ENCODE measurements at regions not wholly inside any gene's neighbourhood (a gene's known extent, or its start where the extent isn't known, plus 50 kb on each side); places are given as distances from the start of the nearest gene placed in this dataset.

- peak; percentile 53 for DNase-seq
These were observed 260.5 kb downstream of the CBLN1 start for GRCh38 chr16:49021136-49021535.

GRCh38 chr16:49020436-49020835 is 261.2 kb downstream of the CBLN1 start:
- DNase-seq: no peak

DNA sequence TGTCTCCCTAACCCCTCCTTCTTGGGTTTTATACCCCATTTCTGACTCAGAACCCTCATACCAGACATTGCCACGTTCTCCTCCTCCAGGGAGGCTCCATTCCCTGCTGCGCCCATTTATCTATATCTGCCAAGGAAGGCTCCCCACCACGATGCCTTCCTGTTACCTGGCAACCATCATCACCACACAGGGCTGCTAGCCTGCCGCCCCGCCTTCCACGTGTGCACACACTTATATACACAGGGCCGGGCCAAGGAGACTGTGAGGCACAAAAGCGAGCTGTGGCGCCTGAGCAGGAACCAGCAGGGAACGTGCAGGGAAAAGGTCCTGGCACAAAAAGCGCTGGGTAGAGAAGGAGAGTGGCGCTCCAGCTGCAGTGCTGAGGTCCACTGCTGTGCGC is 261.8 kb downstream of the CBLN1 start:
- peak; percentile 65 for DNase-seq

GRCh38 chr16:49019081-49019633 is 262.5 kb downstream of the CBLN1 start:
- DNase-seq: peak; percentile 86

GRCh38 chr16:49018259-49018931 is 263.2 kb downstream of the CBLN1 start:
- DNase-seq: no peak

GRCh38 chr16:49017501-49017900 is 264.1 kb downstream of the CBLN1 start:
- DNase-seq: peak; percentile 10

DNA sequence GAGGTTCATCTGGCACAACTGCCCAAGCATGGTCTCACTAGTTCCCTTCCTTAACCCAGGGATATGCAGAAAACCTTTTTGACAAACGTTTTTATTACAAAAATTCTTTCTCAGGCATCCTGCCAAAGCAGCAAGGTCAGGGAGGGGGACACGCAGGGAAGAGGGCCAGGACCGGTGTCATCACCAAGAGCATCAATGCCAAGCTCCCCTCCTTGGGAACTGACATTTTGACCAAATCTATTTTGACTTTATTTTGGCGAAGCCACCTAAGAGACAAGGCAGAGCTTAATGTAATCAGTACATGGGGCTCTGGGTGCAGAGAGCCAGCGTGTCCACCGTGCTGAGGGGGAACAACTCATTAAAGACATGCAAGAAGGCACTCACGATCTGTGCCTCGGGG is 265.2 kb downstream of the CBLN1 start:
- no peak for DNase-seq

GRCh38 chr16:49015225-49015592 is 266.4 kb downstream of the CBLN1 start:
- DNase-seq: peak; percentile 44

- no peak for DNase-seq
These were observed 267.1 kb downstream of the CBLN1 start for GRCh38 chr16:49014277-49015224.

DNA sequence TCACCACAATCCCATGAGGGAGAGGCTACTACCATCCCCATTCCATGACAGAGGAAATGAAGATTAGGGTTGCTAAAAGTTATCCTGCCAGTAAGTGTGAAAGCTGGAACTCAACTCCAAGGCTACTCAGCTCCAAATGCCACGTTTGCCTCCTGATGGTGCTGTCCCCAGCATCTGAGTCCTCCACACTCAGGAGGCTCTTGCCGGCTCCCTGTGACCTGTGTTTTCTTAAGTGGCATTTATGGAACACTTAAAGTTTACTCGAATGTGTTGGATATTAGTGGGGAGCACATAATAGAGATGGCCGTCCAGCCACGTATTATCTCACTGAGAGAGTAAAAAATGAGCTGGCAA is 267.9 kb downstream of the CBLN1 start:
- DNase-seq: no peak

GRCh38 chr16:49012961-49013726 is 268.5 kb downstream of the CBLN1 start:
- peak; percentile 91 for DNase-seq

DNA sequence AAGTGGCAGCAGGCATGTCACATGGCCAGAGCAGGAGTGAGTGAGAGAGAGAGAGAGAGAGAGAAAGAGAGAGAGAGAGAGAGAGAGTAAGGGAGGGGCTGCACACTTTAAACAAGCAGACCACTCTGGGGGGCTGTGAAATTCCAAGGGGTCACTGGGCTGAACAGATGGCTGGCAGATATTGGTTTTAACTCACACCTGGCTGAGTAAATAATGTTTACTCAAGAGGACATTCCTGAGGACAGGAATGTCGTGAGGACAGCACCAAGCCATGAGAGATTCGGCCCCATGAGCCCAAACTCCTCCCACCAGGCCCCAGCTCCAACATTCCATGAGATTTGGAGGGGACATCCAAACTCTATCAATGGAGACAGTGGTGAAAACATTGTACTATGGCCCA is 269.7 kb downstream of the CBLN1 start:
- DNase-seq: no peak

DNA sequence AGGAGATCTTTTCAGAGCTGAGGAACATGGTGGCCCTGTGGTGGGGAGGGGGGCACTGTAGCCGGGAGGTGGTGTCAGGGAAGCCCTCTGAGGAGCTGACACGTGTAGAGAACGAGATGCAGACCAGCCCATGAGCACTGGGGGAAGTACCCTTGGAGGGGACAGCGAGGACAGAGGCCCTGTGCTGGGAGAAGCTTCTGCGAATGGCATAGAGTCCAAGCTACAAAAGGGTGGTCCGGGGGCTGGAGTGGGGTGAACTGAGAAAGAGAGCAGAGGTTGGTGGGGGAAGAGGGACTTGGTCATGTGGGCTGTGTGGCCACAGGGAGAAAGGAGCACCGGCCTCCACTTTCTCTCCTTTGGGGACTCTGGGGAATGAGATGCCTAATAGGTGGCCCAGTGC is 270.8 kb downstream of the CBLN1 start:
- no peak for DNase-seq

- no peak for DNase-seq
These were observed 271.2 kb downstream of the CBLN1 start for GRCh38 chr16:49010396-49010795.

DNA sequence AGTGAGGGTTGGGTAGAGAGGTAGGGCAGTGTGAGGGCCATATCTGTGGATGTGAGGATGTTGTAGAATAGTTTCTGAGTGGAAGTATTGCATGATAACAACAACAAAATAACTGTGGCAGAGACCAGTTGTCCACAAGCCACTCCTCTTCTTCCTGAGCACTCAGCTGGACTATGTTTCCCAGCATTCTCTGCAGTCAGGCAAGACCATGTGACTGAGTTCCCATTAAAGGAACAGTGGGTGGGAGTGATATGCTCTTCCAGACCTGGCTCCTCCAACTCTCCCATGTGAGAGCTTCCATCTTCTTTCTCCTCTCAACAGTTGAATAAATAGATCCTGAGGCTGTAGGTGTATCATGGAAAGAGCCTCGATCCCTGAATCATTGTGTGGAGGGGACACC is 272.4 kb downstream of the CBLN1 start:
- DNase-seq: no peak

GRCh38 chr16:49003992-49004391 is 277.6 kb downstream of the CBLN1 start:
- DNase-seq: no peak

DNA sequence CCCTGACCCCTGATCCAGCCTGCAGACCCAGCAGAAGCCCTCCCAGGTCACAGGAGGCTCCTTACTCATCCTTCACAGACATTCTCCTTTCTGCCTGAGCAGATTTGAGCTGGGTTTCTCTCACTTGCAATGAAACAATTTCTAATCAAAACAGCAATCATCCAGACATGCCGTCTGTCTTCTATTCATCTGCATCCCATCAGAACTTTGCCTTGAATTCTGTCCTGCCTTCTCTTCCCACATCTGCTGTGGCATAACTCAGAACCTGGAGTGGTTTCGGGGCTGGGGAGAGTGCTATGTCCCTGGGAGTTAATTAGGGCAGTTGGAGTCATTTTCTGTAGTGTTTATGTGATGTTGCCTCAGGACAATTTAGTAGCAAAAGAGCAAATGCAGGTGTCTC is 278.6 kb downstream of the CBLN1 start:
- no peak for DNase-seq

DNA sequence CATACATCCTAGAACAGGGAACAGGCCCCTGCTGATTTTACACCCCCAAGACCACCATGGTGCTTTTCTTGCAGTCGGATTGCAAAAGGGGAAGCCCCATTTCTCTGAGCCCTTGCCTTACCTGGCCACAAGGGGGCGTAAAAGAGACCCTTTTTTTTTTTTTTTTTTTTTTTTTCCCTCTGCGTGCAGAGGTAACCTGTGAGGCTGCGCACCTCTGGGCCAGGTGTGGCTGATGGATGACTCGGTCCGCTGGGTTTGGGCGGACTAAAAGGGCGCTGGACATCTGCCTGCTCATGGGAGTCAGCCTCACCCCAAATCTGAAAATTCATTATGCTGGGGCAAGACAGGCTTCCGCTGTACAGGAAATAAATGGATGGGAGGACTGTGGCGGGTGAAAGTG is 281.0 kb downstream of the CBLN1 start:
- no peak for DNase-seq

- no peak for DNase-seq
These were observed 282.1 kb downstream of the CBLN1 start for GRCh38 chr16:48999508-48999907.

DNA sequence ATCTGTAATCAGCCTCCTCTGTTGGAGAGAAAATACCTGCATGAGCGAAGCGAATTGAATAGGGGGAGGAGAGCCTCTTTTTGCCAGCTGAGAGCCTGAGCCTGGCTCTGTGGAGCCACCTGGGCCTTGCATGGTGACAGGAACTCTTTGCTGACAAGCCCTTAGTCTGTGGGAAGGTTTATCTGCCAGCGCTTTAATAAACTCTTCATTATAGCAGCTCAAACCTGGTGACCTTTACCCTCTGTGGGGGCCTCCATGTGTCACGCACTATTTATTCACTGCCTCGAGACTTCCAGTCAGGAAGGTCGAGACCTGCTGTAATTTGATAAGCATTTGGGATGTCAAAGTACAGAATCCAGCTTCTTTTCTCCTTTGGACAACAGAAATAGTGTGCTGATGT is 282.6 kb downstream of the CBLN1 start:
- DNase-seq: no peak

DNA sequence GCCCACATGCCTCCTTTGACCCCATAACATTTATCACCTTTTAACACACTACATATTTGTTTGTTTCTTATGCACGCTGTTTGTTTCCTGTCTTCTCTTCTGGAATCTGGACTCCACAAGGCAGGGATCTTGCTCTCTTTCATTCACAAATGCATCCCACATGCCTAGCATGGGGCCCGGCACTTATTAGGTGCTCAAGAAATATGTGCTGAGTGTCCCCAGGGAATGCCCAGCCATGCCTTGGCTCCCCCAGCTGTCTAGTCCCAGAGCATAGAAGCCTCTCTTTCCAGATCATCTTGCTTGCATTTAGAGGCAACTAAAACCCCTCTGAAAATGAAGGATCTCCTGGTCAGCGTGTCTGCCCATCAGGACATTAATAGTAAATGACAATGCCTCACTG is 283.7 kb downstream of the CBLN1 start:
- DNase-seq: no peak

DNA sequence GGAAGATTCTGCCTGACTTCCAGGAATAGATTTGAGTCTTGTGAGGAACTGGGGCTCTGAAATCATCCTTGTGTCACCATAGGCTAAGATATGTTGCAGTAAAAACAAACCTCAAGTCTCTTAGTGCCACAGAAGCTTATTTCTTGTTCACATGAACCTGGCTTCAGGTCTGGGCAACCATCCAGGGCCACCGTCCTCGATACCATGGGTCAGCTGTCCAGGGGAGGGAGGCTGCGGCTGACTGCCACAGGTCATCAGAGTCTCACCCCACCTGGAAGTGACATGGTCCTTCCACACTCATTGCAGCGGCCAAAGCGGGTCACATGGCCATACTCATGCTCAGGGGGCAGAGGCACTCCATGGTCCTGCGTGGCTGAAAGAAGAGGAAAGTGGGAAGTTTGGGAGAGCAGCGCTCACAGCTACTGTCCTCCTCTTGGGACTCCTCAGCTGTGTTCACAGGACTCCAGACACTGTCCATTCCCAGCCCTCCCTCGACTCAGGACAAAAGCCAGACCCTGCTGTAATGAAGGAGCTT is 284.5 kb downstream of the CBLN1 start:
- DNase-seq: no peak

DNA sequence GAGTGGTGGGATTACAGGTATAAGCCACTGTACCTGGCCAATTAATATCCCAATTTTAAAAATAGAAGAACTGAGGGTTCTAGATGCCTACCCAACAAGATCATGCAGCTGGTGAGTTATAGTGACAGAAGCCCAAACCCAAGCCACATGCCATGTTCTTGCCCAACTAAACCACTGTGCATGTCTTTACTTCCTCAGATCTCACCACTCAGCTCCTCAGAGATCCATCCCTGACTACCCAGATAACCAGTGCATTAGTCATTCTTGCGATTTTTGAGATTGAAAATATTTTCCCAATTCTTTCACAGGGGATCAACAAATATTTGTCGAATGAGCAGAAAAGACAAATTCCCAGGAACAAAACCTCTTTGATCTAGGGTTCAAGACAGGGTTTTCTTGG is 303.1 kb downstream of the CBLN1 start:
- DNase-seq: no peak

Data from NCI-H1694 treated with DMSO at 0.1 percent for 48 hours (cell line).